ENCODE measurements at regions not wholly inside any gene's neighbourhood (a gene's known extent, or its start where the extent isn't known, plus 50 kb on each side); places are given as distances from the start of the nearest gene placed in this dataset.

DNA sequence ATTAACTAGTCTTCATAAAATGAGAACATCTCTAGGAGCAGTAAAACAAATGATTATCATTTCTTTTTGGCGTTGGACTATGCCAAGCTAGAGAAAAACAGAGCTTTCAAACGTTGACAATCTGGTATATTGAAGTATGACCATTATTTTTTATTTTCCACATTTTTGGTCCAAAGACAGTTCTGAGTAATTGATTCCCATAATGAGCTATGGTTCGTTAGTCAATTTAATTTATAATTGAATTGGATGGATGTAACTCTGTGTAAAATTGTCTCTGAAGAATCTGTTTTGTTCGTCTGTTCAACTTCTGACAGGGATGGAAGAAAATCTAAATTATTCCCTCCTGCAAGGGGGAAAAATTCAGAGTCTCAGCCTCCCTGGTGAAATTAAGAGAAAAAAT lies 234.5 kb downstream of the LMO4 start:
- Histone ChIP-seq H3K79me2 (ENCODE audit: control insufficient read depth, insufficient read depth, low read length) (no peaks in the 10 kb centered on the region), H3K4me2 (ENCODE audit: extremely low read depth, insufficient read depth, low read length) (no peak overlapping the region), H3K4me1 (ENCODE audit: control insufficient read depth, extremely low read depth, insufficient read depth, low read length) (no peaks in the 10 kb centered on the region), H2AFZ (ENCODE audit: low read length) (no peak overlapping the region), H4K20me1 (ENCODE audit: control insufficient read depth, extremely low read depth, insufficient read depth, low read length) (no peaks in the 10 kb centered on the region), H3K9me3 (ENCODE audit: control insufficient read depth, insufficient read depth, low read depth, low read length) (no peaks in the 10 kb centered on the region), H3K36me3 (ENCODE audit: control insufficient read depth, insufficient read depth, low read length) (no peaks in the 10 kb centered on the region), H3K27me3 (ENCODE audit: control insufficient read depth, insufficient read depth, low read length) (no peaks in the 10 kb centered on the region), H3K27ac (ENCODE audit: insufficient read depth, low read length) (no peak overlapping the region), H3K9ac (ENCODE audit: insufficient read depth, low read length) (no peak overlapping the region), H3K4me3 (replicated peaks in 1 of 4; ENCODE audit: control extremely low read depth in 1 of 4, insufficient read depth in 1 of 4, low read depth in 3 of 4, low read length in 4 of 4) (no peak overlapping the region)
- no peak for DNase-seq (ENCODE audit: low read depth in 2 of 2)
- TF ChIP-seq, protein P1, sequence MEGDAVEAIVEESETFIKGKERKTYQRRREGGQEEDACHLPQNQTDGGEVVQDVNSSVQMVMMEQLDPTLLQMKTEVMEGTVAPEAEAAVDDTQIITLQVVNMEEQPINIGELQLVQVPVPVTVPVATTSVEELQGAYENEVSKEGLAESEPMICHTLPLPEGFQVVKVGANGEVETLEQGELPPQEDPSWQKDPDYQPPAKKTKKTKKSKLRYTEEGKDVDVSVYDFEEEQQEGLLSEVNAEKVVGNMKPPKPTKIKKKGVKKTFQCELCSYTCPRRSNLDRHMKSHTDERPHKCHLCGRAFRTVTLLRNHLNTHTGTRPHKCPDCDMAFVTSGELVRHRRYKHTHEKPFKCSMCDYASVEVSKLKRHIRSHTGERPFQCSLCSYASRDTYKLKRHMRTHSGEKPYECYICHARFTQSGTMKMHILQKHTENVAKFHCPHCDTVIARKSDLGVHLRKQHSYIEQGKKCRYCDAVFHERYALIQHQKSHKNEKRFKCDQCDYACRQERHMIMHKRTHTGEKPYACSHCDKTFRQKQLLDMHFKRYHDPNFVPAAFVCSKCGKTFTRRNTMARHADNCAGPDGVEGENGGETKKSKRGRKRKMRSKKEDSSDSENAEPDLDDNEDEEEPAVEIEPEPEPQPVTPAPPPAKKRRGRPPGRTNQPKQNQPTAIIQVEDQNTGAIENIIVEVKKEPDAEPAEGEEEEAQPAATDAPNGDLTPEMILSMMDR (conservative IDR thresholded peaks at IDR 0.05 in 1 of 2, IDR thresholded peaks at IDR 0.05 in 1 of 2; ENCODE audit: low read depth in 1 of 2, low read length in 2 of 2) = no peak
- TF ChIP-seq EZH2 (IDR thresholded peaks at IDR 0.05; ENCODE audit: low read length, missing control alignments) = no peak

DNA sequence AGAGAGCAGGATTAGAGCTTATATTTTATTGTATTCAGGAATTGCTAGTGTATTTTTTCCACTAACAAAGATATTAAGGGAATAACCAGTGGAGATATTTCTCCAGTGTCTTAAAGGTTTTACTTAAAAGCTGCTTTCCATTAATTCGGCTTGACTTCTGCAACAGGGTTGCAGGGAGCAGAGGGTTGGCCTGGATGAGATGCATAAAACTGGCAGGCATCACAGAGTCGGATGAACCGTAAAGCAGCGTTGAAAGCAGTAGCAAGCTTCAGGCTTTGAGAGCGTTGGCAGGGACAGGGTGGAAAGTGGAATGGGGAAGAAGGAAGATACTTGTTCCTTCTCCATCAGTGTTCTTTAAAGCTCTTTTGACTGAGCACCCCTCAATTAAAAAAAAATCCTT lies 237.2 kb downstream of the LMO4 start:
- H3K79me2 ChIP-seq (ENCODE audit: control insufficient read depth, insufficient read depth, low read length) = no peaks in the 10 kb centered on the region
- H3K27me3 ChIP-seq (ENCODE audit: control insufficient read depth, insufficient read depth, low read length) = no peaks in the 10 kb centered on the region
- no peak for DNase-seq (ENCODE audit: low read depth in 2 of 2)
- H3K9me3 ChIP-seq (ENCODE audit: control insufficient read depth, insufficient read depth, low read depth, low read length) = no peaks in the 10 kb centered on the region
- H3K4me2 ChIP-seq (ENCODE audit: extremely low read depth, insufficient read depth, low read length) = no peak overlapping the region
- no peaks in the 10 kb centered on the region for H4K20me1 ChIP-seq (ENCODE audit: control insufficient read depth, extremely low read depth, insufficient read depth, low read length)
- no peaks in the 10 kb centered on the region for H3K36me3 ChIP-seq (ENCODE audit: control insufficient read depth, insufficient read depth, low read length)
- H3K4me1 ChIP-seq (ENCODE audit: control insufficient read depth, extremely low read depth, insufficient read depth, low read length) = no peaks in the 10 kb centered on the region
- H3K9ac ChIP-seq (ENCODE audit: insufficient read depth, low read length) = no peak overlapping the region
- TF ChIP-seq, protein P1 (conservative IDR thresholded peaks at IDR 0.05 in 1 of 2, IDR thresholded peaks at IDR 0.05 in 1 of 2; ENCODE audit: low read depth in 1 of 2, low read length in 2 of 2) = no peak
- TF ChIP-seq EZH2 (IDR thresholded peaks at IDR 0.05; ENCODE audit: low read length, missing control alignments) = no peak
- H3K4me3 ChIP-seq (replicated peaks in 1 of 4; ENCODE audit: control extremely low read depth in 1 of 4, insufficient read depth in 1 of 4, low read depth in 3 of 4, low read length in 4 of 4) = no peak overlapping the region
- H3K27ac ChIP-seq (ENCODE audit: insufficient read depth, low read length) = no peak overlapping the region
- no peak overlapping the region for H2AFZ ChIP-seq (ENCODE audit: low read length)

DNA sequence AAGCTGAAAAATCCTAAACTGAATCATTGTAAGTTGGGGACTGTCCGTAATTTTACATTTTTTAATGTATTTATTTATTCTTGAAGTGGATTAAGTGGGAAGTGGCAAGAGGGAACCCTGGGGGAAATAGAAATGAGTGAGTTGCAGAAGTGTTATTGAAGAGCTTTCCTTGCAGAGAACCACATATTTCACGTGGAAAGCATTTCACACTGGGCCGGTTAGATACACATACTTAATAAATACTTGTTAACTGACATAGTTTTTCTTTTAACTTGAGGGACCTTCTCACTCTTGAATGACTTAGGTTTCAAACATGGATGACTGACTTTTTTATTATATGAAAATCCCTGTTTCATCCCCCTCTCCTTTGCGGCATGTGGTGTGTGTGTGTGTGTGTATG lies 239.3 kb downstream of the LMO4 start:
- no peak overlapping the region for H2AFZ ChIP-seq (ENCODE audit: low read length)
- no peak overlapping the region for H3K9ac ChIP-seq (ENCODE audit: insufficient read depth, low read length)
- no peak for DNase-seq (ENCODE audit: low read depth in 2 of 2)
- H3K27ac ChIP-seq (ENCODE audit: insufficient read depth, low read length) = no peak overlapping the region
- TF ChIP-seq EZH2 (IDR thresholded peaks at IDR 0.05; ENCODE audit: low read length, missing control alignments) = no peak
- TF ChIP-seq, protein P1 (conservative IDR thresholded peaks at IDR 0.05 in 1 of 2, IDR thresholded peaks at IDR 0.05 in 1 of 2; ENCODE audit: low read depth in 1 of 2, low read length in 2 of 2) = no peak
- H3K4me1 ChIP-seq (ENCODE audit: control insufficient read depth, extremely low read depth, insufficient read depth, low read length) = no peaks in the 10 kb centered on the region
- H3K36me3 ChIP-seq (ENCODE audit: control insufficient read depth, insufficient read depth, low read length) = no peaks in the 10 kb centered on the region
- H3K9me3 ChIP-seq (ENCODE audit: control insufficient read depth, insufficient read depth, low read depth, low read length) = no peaks in the 10 kb centered on the region
- no peaks in the 10 kb centered on the region for H3K27me3 ChIP-seq (ENCODE audit: control insufficient read depth, insufficient read depth, low read length)
- H3K79me2 ChIP-seq (ENCODE audit: control insufficient read depth, insufficient read depth, low read length) = no peaks in the 10 kb centered on the region
- no peak overlapping the region for H3K4me2 ChIP-seq (ENCODE audit: extremely low read depth, insufficient read depth, low read length)
- H3K4me3 ChIP-seq (replicated peaks in 1 of 4; ENCODE audit: control extremely low read depth in 1 of 4, insufficient read depth in 1 of 4, low read depth in 3 of 4, low read length in 4 of 4) = no peak overlapping the region
- H4K20me1 ChIP-seq (ENCODE audit: control insufficient read depth, extremely low read depth, insufficient read depth, low read length) = no peaks in the 10 kb centered on the region

Data from fibroblast of lung (primary cell).